IMR-90 (cell line): ENCODE measurements at regions not wholly inside any gene's neighbourhood (a gene's known extent, or its start where the extent isn't known, plus 50 kb on each side); places are given as distances from the start of the nearest gene placed in this dataset.

Experiments used
- ATAC-seq: fragments of 200-7000 bp; cut with Tn5 transposase; 2 replicates; pipeline ENCODE4 v1.9.1; 2020; ENCODE audit warnings: low read depth, mild to moderate bottlenecking, moderate library complexity
- BruUV-seq: library from RNA; stranded (reverse); fragments of 400-500 nt; replicated peaks from 2 replicates; lab custom pipeline; 2021; lab: Mats Ljungman, UMichigan
- CTCF ChIA-PET: fragments of 300-600 bp; formaldehyde crosslinking; extraction: SDS; loops from one replicate; lab custom pipeline; 2021; ENCODE audit warnings: antibody characterized with exemption; lab: Yijun Ruan, JAX
- POLR2A ChIA-PET: fragments of 300-600 bp; sonication (Branson Sonifier 250); formaldehyde crosslinking; loops from one replicate; lab custom pipeline; 2022; ENCODE audit warnings: antibody characterized with exemption; ENCODE audit not compliant: unreplicated experiment; lab: Charles Lee
- DNase-seq: peaks from one replicate; pipeline ENCODE4 v3.0.0; 2013
- H2AFZ ChIP-seq: replicated peaks from 2 replicates; pipeline ENCODE3; 2013; ENCODE audit warnings: low read length, mild to moderate bottlenecking; ENCODE audit not compliant: poor library complexity
- H2AK5ac ChIP-seq: 2 replicates; pipeline ENCODE4 v1.6.1; 2013; ENCODE audit warnings: low read depth, low read length, inconsistent platforms
- H2AK9ac ChIP-seq: replicated peaks from 2 replicates; pipeline ENCODE3; 2013; ENCODE audit warnings: mild to moderate bottlenecking, low read depth, low read length, moderate library complexity; ENCODE audit not compliant: poor library complexity
- H2BK120ac ChIP-seq: 2 replicates; pipeline ENCODE4 v1.6.1; 2013; ENCODE audit warnings: low read depth, low read length, inconsistent platforms
- H2BK15ac ChIP-seq: 3 replicates; pipeline ENCODE4 v1.6.1; 2013; ENCODE audit warnings: low read depth, low read length, inconsistent platforms
- H2BK20ac ChIP-seq: 2 replicates; pipeline ENCODE4 v1.6.1; 2013; ENCODE audit warnings: low read depth, mild to moderate bottlenecking, inconsistent platforms, low read length, moderate library complexity
- H2BK5ac ChIP-seq: 2 replicates; pipeline ENCODE4 v1.6.1; 2013; ENCODE audit warnings: mild to moderate bottlenecking, low read depth, low read length, inconsistent platforms; ENCODE audit not compliant: poor library complexity, severe bottlenecking
- H3K14ac ChIP-seq: replicated peaks from 2 replicates; pipeline ENCODE4 v1.6.1; 2013; ENCODE audit warnings: low read depth, low read length, inconsistent platforms
- H3K18ac ChIP-seq: 2 replicates; pipeline ENCODE4 v1.6.1; 2013; ENCODE audit warnings: low read depth, low read length, control low read depth
- H3K23ac ChIP-seq: 2 replicates; pipeline ENCODE4 v1.6.1; 2013; ENCODE audit warnings: low read depth, low read length, inconsistent platforms
- H3K27ac ChIP-seq: 2 replicates; pipeline ENCODE4 v1.5.1; 2013; ENCODE audit warnings: mild to moderate bottlenecking, control low read depth, low read length; ENCODE audit not compliant: insufficient read depth
- H3K27me3 ChIP-seq: 2 replicates; pipeline ENCODE4 v1.6.1; 2013; ENCODE audit warnings: low read length; ENCODE audit not compliant: control insufficient read depth, insufficient read depth
- H3K36me3 ChIP-seq: 2 replicates; pipeline ENCODE4 v1.6.1; 2013; ENCODE audit warnings: low read length, mixed read lengths; ENCODE audit not compliant: control insufficient read depth, insufficient read depth
- H3K4ac ChIP-seq: 2 replicates; pipeline ENCODE4 v1.6.1; 2013; ENCODE audit warnings: low read depth, low read length, inconsistent platforms
- H3K4me1 ChIP-seq: 2 replicates; pipeline ENCODE4 v1.6.1; 2013; ENCODE audit warnings: low read length, mixed read lengths; ENCODE audit not compliant: control insufficient read depth, insufficient read depth
- H3K4me2 ChIP-seq: 2 replicates; pipeline ENCODE4 v1.6.1; 2013; ENCODE audit warnings: low read depth, mild to moderate bottlenecking, control low read depth, low read length, moderate library complexity
- H3K4me3 ChIP-seq: 2 replicates; pipeline ENCODE4 v1.5.1; 2013; ENCODE audit warnings: low read depth, mild to moderate bottlenecking, control low read depth, low read length, moderate library complexity; ENCODE audit not compliant: insufficient read depth
- H3K56ac ChIP-seq: 2 replicates; pipeline ENCODE4 v1.6.1; 2013; ENCODE audit warnings: low read length, inconsistent platforms; ENCODE audit not compliant: insufficient read depth; ENCODE audit errors: extremely low read depth
- H3K79me1 ChIP-seq, 2 experiments: 2 replicates each; pipeline ENCODE4 v1.6.1; 2013; ENCODE audit warnings: low read length in 2 of 2, inconsistent platforms in 1 of 2, low read depth in 1 of 2
- H3K9ac ChIP-seq: 2 replicates; pipeline ENCODE4 v1.6.1; 2013; ENCODE audit warnings: low read depth, low read length, control low read depth
- H3K9me1 ChIP-seq: 2 replicates; pipeline ENCODE4 v1.6.1; 2013; ENCODE audit warnings: low read length, inconsistent platforms; ENCODE audit not compliant: insufficient read depth
- H3K9me3 ChIP-seq: 2 replicates; pipeline ENCODE4 v1.6.1; 2013; ENCODE audit warnings: low read length; ENCODE audit not compliant: control insufficient read depth, insufficient read depth
- H4K20me1 ChIP-seq: 2 replicates; pipeline ENCODE4 v1.6.1; 2013; ENCODE audit warnings: low read length, inconsistent platforms; ENCODE audit not compliant: insufficient read depth
- H4K5ac ChIP-seq: 2 replicates; pipeline ENCODE4 v1.6.1; 2013; ENCODE audit warnings: mild to moderate bottlenecking, low read depth, low read length, control low read depth
- H4K8ac ChIP-seq, 2 experiments: 2 replicates each; pipeline ENCODE4 v1.6.1; 2013; ENCODE audit warnings: low read depth in 2 of 2, low read length in 2 of 2, control low read depth in 1 of 2, inconsistent platforms in 1 of 2
- H4K91ac ChIP-seq: 2 replicates; pipeline ENCODE4 v1.6.1; 2013; ENCODE audit warnings: low read depth, low read length, inconsistent platforms; ENCODE audit not compliant: insufficient read depth
- CEBPB ChIP-seq: IDR thresholded peaks from 2 replicates; pipeline ENCODE4 v1.6.1; 2012; ENCODE audit warnings: low read depth, low read length, improper control_type of control experiment
- MXI1 ChIP-seq: IDR thresholded peaks from 2 replicates; pipeline ENCODE4 v1.6.1; 2012; ENCODE audit warnings: low read depth, mild to moderate bottlenecking, low read length, moderate library complexity, borderline replicate concordance
- POLR2A ChIP-seq: IDR thresholded peaks from 2 replicates; pipeline ENCODE4 v1.6.1; 2012; ENCODE audit warnings: mild to moderate bottlenecking, low read depth, low read length
- WGBS, 2 experiments: methylation state at CpG; one replicate each; pipeline versions ENCODE4 v1.1.5 to v1.1.7; 2013; ENCODE audit warnings: missing lambda C conversion rate in 2 of 2; ENCODE audit not compliant: insufficient read length in 1 of 2; ENCODE audit errors: extremely low coverage in 2 of 2; 5-methylcytosine and 5-hydroxymethylcytosine counted together
- dilution Hi-C: fragments of 300-500 bp; cut with HindIII; formaldehyde crosslinking; loops from one replicate; pipeline ENCODE4 v1.14.3; 2018; ENCODE audit warnings: low sequenced_read_pairs; ENCODE audit not compliant: unreplicated experiment
- in situ Hi-C: fragments of 300-500 bp; cut with MboI; formaldehyde crosslinking; loops from 3 replicates; pipeline ENCODE4 v1.14.3; 2019; ENCODE audit warnings: low sequenced_read_pairs, inconsistent platforms, mixed read lengths
- intact Hi-C: fragments of 100-400 bp; cut with micrococcal nuclease; formaldehyde crosslinking; loops from 2 replicates; pipeline ENCODE4 v1.10.0; 2022

GRCh38 chr3:117938974-117939373 is 1095.7 kb downstream of the IGSF11 start:
- H3K4me1 ChIP-seq = no peaks in the 10 kb centered on the region
- CTCF ChIA-PET = no interaction called here
- no peaks in the 10 kb centered on the region; the same call in 1 of the 2 replicates for H3K9me3 ChIP-seq
- no peaks in the 10 kb centered on the region for H3K36me3 ChIP-seq
- no TSS peak for BruUV-seq
- no peak overlapping the region for H3K27ac ChIP-seq
- POLR2A ChIA-PET = no interaction called here
- H2BK20ac ChIP-seq = no peak overlapping the region
- H2AK5ac ChIP-seq = no peak overlapping the region
- no peak overlapping the region for H2BK15ac ChIP-seq
- no peak overlapping the region for H3K4ac ChIP-seq
- no peak overlapping the region for H3K18ac ChIP-seq
- H3K9ac ChIP-seq = no peak overlapping the region
- DNase-seq = no peak
- WGBS, 2 experiments = no CpG with 5 or more reads among the region's 2 CpGs
- H3K27me3 ChIP-seq = no peaks in the 10 kb centered on the region
- no peak overlapping the region for H3K14ac ChIP-seq
- no peak overlapping the region for H2BK5ac ChIP-seq
- H3K56ac ChIP-seq = no peak overlapping the region
- intact Hi-C loops (no loop called here), in situ Hi-C loops (no loop called here), dilution Hi-C loops (no loop called here)
- TF ChIP-seq CEBPB (no peak), POLR2A (no peak), MXI1 (no peak)
- no peak overlapping the region for H4K5ac ChIP-seq
- H3K9me1 ChIP-seq = no peaks in the 10 kb centered on the region; the same call in 1 of the 2 replicates
- H4K91ac ChIP-seq = no peak overlapping the region
- no peak overlapping the region for H2AFZ ChIP-seq
- H4K20me1 ChIP-seq = peaks cover 3% of the 10 kb centered on the region; the same call in 1 of the 2 replicates
- H3K4me3 ChIP-seq = no peak overlapping the region
- no peak overlapping the region for H3K4me2 ChIP-seq
- ATAC-seq = no peak
- H3K23ac ChIP-seq = no peak overlapping the region
- no peak overlapping the region for H2AK9ac ChIP-seq
- H4K8ac ChIP-seq = no peak overlapping the region
- H3K79me1 ChIP-seq = no peaks in the 10 kb centered on the region; a peak in 1 of 4 replicates
- H2BK120ac ChIP-seq = no peak overlapping the region
